HG03108 (cell line): ENCODE measurements at regions not wholly inside any gene's neighbourhood (a gene's known extent, or its start where the extent isn't known, plus 50 kb on each side); places are given as distances from the start of the nearest gene placed in this dataset.
"Not testable (repeated sequence)": the region's sequence is repeated elsewhere in the genome, so short reads cannot be mapped to it uniquely, and the experiment has no call there.

ENCODE experiments used
- ATAC-seq: cut with Tn5 transposase; IDR thresholded peaks from one replicate; pipeline ENCODE4 v1.9.1; 2021; ENCODE audit warnings: moderate library complexity; ENCODE audit not compliant: unreplicated experiment

- ATAC-seq, result no peak
Observed at GRCh38 chr11:45413156-45413858, 127.2 kb upstream of the SYT13 start.

DNA sequence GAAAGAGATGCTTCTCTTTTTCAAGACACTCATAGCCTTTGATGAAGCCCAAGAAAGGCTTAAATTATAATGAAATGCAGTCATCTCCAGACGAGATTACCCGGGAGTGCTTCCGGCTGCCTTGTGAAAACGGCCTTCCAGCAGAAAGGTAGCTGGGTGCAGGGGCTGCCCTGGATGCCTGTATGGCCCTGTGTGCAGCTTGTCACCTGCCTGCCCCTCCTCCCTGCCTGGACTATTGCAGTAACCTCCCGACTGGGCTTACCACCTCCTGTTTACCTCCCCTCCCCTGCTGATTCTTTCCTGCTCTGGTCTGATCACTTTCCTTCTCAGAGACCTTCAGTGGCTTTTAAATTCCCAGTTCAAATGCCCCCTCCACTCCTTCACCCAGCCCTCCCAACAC, 126.4 kb upstream of the SYT13 start:
- ATAC-seq, result no peak

DNA sequence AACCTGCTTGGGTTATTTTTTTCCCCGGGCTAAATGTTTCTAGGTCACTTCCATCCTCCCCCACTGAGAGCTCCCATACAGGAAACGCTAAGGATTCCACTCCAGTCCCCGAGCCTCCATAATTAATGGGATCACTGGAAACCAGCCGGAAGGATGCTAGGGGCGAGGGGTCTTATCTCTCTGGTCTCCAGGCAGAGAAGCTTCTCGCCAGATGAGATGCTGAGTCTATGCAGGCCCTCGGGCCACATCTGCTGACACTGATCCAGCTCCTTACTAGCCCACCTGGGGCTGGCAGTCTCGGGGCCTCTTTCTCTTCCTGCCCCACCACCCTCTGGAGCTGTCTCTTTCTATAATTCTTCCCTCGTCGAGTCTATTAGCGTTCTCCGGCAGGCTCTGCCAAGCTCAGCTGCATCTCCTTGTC, 125.9 kb upstream of the SYT13 start:
- ATAC-seq, result no peak

DNA sequence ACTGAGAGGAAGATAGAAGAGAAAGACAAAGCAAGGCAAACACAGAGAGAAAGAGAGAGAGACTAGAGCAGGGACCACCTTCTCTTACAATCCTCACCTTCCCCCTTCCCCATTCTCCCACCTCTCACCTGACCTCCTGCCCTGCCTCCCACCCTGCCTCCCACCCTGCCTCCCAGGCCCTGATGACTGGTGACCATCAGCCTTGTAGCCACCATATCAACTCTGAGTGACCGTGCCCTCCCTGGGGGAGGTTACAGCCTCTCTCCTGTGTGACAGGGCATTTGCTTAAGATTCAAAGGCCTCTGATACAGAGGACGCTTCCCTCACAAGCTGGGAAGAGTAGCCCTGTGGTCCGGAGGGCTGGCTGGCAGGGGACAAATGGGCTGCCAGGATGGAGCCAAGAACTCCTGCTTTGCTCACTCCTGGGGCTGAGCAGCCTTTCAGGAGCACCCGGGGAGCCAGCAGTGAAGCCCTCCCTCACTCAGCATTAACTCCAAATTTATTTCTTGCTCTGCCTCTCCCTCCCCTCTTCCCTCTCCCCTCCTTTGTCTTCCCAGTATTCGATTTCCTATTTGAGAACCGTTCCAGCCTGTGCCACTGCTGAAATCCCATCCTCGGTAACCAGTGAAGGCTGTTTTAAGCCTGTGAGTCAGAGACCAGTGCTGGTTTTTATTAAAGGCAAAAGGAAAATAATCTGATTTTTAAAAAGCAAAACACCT, 125.2 kb upstream of the SYT13 start:
- ATAC-seq, result no peak

DNA sequence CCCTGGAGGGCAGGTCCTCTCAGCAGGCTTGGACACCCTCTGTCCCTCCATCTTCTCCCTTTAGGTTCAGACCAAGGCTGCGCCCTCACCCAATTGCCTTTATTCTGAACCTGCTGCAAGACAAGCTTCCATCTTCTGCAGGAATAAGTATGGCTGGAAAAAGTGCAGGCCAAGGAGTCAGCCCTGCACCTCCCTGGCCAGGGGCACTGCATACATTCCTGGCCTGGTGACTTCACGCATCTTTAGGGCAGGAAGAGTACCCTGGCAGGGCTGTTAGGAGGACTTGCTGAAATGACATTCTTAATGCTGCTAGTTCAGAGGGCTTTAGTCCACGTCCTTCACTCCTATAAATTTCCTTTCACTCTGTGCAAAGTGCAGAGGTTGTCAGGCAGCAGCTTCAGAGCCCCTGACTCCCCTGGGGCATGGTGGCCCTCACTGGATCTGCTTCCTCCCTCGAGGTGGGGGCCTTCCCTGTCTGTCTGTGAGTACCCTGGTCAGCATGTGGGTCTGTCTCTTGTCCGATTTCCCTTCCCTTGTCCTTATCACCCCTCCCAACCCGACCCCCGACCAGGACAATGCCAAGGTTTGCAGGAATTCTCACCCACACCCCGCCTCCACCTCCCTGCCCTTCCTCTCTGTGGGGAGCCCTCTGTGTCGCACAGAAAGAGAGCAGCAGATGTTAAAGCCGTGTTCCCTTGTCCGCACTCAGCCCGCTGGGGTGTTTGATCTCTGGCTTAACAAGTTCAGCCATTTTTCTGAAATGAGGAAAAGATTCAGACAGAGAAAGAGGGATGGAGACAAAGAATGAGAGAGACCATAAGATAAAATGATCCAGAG, 124.5 kb upstream of the SYT13 start:
- ATAC-seq, result no peak

GRCh38 chr11:45409587-45409986, 123.4 kb upstream of the SYT13 start:
- ATAC-seq, result no peak

DNA sequence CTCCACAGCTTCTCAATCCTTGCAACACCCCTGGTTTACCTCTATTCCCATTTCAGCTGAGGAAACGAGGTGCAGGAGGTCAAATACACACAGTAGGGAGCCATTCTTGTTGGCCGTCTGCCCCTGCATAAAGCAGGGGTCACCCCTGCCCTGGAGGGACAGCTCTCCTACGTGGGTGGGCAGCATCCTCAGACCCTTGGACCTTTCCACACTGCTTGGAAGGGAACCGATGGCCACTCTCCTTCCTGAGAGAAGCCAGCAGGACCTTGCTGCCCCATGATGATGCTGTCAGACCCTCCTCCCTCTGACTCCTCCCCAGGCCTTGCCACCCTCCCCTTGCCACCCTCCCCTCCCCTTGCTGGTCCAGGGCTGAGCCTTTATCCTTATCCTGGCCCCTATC, 121.1 kb upstream of the SYT13 start:
- ATAC-seq, result no peak

DNA sequence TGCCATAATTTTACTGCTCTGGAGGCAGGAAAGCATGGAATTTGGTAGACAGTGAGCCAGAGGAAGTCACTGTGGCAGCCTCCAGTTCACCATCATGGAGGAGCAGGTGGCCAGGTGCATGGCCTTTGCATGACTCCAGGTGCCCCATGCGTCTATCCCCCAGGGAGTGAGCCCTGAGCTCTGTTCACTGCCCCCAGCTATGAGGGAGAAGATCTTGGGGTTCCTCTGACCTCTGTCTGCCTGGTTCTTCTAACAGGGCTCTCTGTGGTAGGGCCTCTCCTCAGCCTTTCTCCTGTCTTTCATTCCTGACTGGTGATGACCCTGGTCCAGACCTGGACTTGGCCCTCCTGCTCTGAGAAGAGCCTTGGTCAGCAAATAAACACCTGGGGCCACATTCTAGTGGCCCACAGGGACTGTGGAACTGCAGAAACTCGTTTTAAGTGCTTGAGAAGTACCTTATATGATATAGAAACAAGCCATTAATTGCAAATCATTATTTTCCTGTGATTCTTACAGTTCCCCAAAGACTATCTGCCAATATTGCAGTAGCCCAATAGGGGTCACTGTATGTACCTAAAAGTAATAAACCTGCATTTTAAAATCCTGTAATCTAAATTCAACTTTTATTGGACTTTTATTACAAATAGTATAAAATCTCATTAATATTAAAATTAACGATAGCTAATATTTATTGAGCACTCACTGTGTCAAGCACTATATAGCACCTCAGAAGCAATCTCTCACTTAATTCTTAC, 120.0 kb upstream of the SYT13 start:
- ATAC-seq, result no peak

GRCh38 chr11:45403521-45403920, 117.4 kb upstream of the SYT13 start:
- not testable (repeated sequence) for ATAC-seq

GRCh38 chr11:45402049-45402630, 116.0 kb upstream of the SYT13 start:
- ATAC-seq, result no peak

GRCh38 chr11:45400591-45400990, 114.5 kb upstream of the SYT13 start:
- ATAC-seq, result no peak

DNA sequence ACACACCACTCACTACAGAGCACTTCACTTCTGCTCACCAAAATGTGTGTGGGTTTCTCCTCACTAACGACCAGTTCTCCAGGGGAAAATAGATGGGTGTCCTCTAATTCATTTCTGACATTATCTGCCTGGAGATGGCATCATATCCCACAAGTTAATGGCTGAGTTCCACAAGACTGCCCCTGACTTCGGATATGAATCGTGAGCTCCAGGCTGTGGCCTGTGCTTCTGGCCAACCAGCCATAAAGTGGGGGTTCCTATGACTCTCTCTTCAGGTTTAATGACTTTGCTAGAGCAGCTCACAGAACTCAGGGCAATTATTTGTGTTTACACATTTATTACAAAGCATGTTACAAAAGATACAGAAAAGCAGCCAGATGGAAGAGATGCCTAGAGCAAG, 113.0 kb upstream of the SYT13 start:
- ATAC-seq, result no peak

GRCh38 chr11:45398325-45398724, 112.2 kb upstream of the SYT13 start:
- ATAC-seq, result no peak

GRCh38 chr11:45396394-45396793, 110.3 kb upstream of the SYT13 start:
- no peak for ATAC-seq

DNA sequence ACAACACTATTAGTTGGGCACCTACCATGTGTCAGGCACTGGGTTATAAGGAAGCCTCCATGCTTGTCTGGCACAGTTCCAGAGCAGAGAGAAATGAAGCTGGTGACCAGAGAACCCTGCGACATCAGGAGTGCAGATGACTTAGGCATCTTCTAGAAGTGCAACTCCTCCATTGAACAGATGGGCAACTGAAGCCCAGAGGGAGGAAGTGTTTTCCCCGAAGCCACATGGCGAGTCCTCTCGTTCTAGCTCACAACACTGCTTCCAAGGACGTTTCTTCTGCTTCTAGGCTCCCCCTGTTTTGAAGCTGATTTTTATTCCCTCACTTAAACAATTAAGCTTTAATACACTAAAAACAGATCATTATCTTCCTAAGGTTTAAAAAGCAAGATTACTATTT, 109.8 kb upstream of the SYT13 start:
- ATAC-seq, result no peak

GRCh38 chr11:45395421-45395820, 109.3 kb upstream of the SYT13 start:
- no peak for ATAC-seq

DNA sequence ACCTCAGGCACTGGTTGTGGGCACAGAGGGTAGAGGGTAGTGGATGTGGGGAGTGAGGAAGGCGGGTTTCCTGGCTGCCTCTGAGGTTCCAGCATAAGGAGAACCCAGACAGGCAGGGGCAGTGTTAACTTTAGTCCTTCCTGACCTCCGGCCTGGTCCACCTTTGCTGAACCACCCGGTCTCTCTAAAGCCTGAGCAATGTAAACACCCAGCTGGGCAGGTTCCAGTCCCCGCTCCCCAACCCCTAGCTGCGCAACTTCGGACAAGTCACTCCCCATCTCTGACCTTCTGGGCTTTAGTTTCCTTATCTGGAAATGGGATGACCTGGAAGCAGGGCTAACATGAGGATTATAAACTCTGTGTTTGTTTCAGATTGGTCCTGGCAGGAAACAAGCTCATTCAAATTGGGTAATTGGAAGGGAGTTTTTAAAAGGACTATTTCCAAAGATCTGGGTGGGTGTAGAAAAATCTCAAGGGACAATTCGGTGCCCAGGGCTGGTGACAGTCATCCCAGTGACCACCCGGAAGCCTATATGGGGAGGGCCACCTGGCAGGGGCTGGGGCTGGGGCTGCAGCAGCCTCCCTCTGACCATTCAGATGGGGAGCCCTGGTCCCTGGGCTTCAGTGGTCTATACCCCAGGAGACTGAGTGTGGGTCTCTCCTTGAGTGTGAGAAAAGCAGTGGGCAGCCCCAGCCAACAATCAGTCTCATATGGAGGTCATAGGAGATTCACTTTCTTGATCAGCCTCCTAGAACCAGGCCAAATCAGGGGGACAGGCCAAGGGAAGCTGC, 108.3 kb upstream of the SYT13 start:
- no peak for ATAC-seq

GRCh38 chr11:45393826-45394225, 107.7 kb upstream of the SYT13 start:
- no peak for ATAC-seq

DNA sequence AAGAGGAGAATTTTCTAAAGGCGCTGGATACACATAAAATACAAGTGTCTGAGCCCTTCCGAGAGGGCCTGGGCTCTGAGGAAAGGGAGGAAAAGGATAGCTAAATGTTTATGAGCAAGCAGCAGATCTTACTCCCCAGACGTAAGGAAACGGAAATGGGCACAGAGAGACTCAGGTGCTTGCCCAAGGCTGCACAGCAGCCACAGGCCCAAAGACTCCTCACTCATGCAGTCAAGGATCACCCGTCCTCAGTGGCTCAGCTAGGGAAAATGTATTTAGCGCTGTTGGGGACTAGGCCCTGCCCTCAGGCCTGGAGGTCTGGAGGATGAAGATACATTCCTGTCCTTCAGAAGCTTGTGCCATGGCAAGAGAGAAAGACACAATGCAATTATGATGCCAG, 107.2 kb upstream of the SYT13 start:
- ATAC-seq, result no peak

DNA sequence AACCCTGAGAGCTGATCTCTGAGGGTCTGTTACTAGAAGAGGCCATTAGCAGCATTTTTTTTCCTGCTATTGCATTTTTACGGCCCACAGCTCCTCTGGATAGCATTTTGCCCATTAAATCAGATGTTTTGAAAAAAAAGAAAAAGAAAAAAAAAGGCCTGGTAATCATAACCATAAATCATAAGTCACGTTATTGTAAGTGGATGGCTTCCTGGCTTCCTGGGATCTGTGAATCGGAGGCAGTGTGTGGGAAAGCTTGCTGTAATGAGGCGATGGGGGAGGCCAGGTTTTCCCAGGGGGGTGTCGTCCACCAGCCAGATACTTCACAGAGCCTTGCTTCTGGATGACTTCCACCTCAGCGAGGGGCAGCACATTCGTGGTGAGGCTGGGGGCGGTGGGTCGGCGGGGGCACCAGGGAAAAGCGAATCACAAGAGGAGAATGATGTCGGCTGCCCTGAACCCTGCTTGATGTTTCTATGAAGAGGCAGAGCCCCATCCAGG, 106.5 kb upstream of the SYT13 start:
- no peak for ATAC-seq
